ENCODE measurements at regions not wholly inside any gene's neighbourhood (a gene's known extent, or its start where the extent isn't known, plus 50 kb on each side); places are given as distances from the start of the nearest gene placed in this dataset.

- Histone ChIP-seq H3K9ac (replicated peaks; ENCODE audit: extremely low read depth, insufficient read depth, low read length) (no peak overlapping the region), H3K4me3 (replicated peaks in 1 of 3; ENCODE audit: insufficient read depth in 1 of 3, low read depth in 1 of 3, low read length in 3 of 3) (no peak overlapping the region), H4K20me1 (replicated peaks; ENCODE audit: control insufficient read depth, extremely low read depth, insufficient read depth, low read length) (no peaks in the 10 kb centered on the region), H3K27me3 (ENCODE audit: control insufficient read depth in 2 of 2, insufficient read depth in 2 of 2, low read length in 2 of 2) (peaks cover 4 to 13% of the 10 kb centered on the region in 2 experiments), H3K36me3 (ENCODE audit: control insufficient read depth in 2 of 2, extremely low read depth in 1 of 2, insufficient read depth in 2 of 2, low read length in 2 of 2) (no peaks in the 10 kb centered on the region), H3K9me1 (replicated peaks; ENCODE audit: control insufficient read depth, extremely low read depth, insufficient read depth, low read length) (no peaks in the 10 kb centered on the region), H3K4me1 (ENCODE audit: control insufficient read depth, extremely low read depth, insufficient read depth, low read length) (no peaks in the 10 kb centered on the region), H3K9me3 (replicated peaks; ENCODE audit: control insufficient read depth, insufficient read depth, low read length) (no peaks in the 10 kb centered on the region), H2AFZ (ENCODE audit: low read depth, low read length) (no peak overlapping the region), H3K27ac (ENCODE audit: insufficient read depth, low read depth, low read length) (no peak overlapping the region), H3K79me2 (ENCODE audit: control insufficient read depth, insufficient read depth, low read length) (no peaks in the 10 kb centered on the region), H3K4me2 (ENCODE audit: insufficient read depth, low read length) (no peak overlapping the region)
- dilution Hi-C loops (cut with MboI; ENCODE audit: extremely low pct_ligation_motif_present, low sequenced_read_pairs) = loop anchor here (25.0 kb wide), 1 partner anchor 260 kb away; no protein-coding TSS in a partner anchor
- no TSS peak for BruUV-seq (replicated peaks)
- intact Hi-C loops (cut with micrococcal nuclease) = no loop called here
- DNase-seq (ENCODE audit: low read depth, low spot score) (no peak), FAIRE-seq (no peak)
- CTCF ChIA-PET = interaction anchor here (1.1 to 1.7 kb wide), 3 partner anchors 9 to 726 kb away, joined by 4 to 6 read pairs (median 4); no protein-coding TSS in a partner anchor
- TF ChIP-seq POLR2A (IDR thresholded peaks at IDR 0.05; ENCODE audit: low read depth, low read length) = no peak
- no peak for TF ChIP-seq GATA2 (IDR thresholded peaks at IDR 0.05; ENCODE audit: insufficient read depth, insufficient read length, low read depth, low read length)
- TF ChIP-seq POLR2AphosphoS5 (IDR thresholded peaks at IDR 0.05; ENCODE audit: insufficient read depth, low read depth, low read length) = no peak
- TF ChIP-seq EZH2 (IDR thresholded peaks at IDR 0.05; ENCODE audit: borderline replicate concordance, low read depth, low read length, severe bottlenecking) = no peak
- TF ChIP-seq JUN (IDR thresholded peaks at IDR 0.05; ENCODE audit: borderline replicate concordance, insufficient read depth, insufficient read length, low read depth) = no peak
- no peak for TF ChIP-seq MAX (IDR thresholded peaks at IDR 0.05; ENCODE audit: insufficient read depth, insufficient read length)
- no peak for TF ChIP-seq MYC (IDR thresholded peaks at IDR 0.05; ENCODE audit: low read depth, low read length)
- no peak for TF ChIP-seq CTCF (IDR thresholded peaks at IDR 0.05; ENCODE audit: extremely low read depth in 1 of 2, insufficient read depth in 1 of 2, low read depth in 1 of 2, low read length in 2 of 2)
- TF ChIP-seq FOS (IDR thresholded peaks at IDR 0.05; ENCODE audit: borderline replicate concordance, insufficient read depth, low read length) = no peak
- POLR2A ChIA-PET = no interaction called here
These were observed 102.1 kb upstream of the PRB2 start for GRCh38 chr12:11497438-11497837.

Measured in endothelial cell of umbilical vein (primary cell).